SJCRH30 (cell line): ENCODE measurements at regions not wholly inside any gene's neighbourhood (a gene's known extent, or its start where the extent isn't known, plus 50 kb on each side); places are given as distances from the start of the nearest gene placed in this dataset.

Experiments used
- DNase-seq, 2 experiments: peaks; one replicate each; pipeline ENCODE4 v3.0.0-alpha.2; 2015 to 2020
- H3K27ac ChIP-seq: fragments of 250-450 bp; sonication (Bioruptor Pico); 2 replicates; pipeline ENCODE4 v1.5.1; 2020; ENCODE audit warnings: mild to moderate bottlenecking, moderate library complexity
- H3K27me3 ChIP-seq: fragments of 250-450 bp; sonication (Bioruptor Pico); 2 replicates; pipeline ENCODE4 v1.5.1; 2020; ENCODE audit warnings: mild to moderate bottlenecking, moderate library complexity
- H3K36me3 ChIP-seq: fragments of 250-450 bp; sonication (Bioruptor Pico); 2 replicates; pipeline ENCODE4 v1.5.1; 2020; ENCODE audit warnings: mild to moderate bottlenecking, moderate library complexity
- H3K4me1 ChIP-seq: fragments of 250-450 bp; sonication (Bioruptor Pico); 2 replicates; pipeline ENCODE4 v1.5.1; 2020; ENCODE audit warnings: mild to moderate bottlenecking, moderate library complexity
- H3K4me3 ChIP-seq: fragments of 250-450 bp; sonication (Bioruptor Pico); 2 replicates; pipeline ENCODE4 v1.5.1; 2020; ENCODE audit warnings: mild to moderate bottlenecking, moderate library complexity
- H3K9me3 ChIP-seq: fragments of 250-450 bp; sonication (Bioruptor Pico); replicated peaks from 2 replicates; pipeline ENCODE4 v1.5.1; 2020; ENCODE audit warnings: mild to moderate bottlenecking, moderate library complexity

- Histone ChIP-seq H3K4me1 (no peaks in the 10 kb centered on the region), H3K27me3 (peaks cover 4% of the 10 kb centered on the region), H3K9me3 (no peaks in the 10 kb centered on the region), H3K36me3 (no peaks in the 10 kb centered on the region), H3K4me3 (no peak overlapping the region), H3K27ac (no peak overlapping the region)
- no peak for DNase-seq
These were observed 91.3 kb upstream of the GGTLC1 start for GRCh38 chr20:24079661-24080412.

- Histone ChIP-seq H3K4me3 (no peak overlapping the region), H3K4me1 (no peaks in the 10 kb centered on the region), H3K36me3 (no peaks in the 10 kb centered on the region), H3K27ac (no peak overlapping the region), H3K9me3 (no peaks in the 10 kb centered on the region), H3K27me3 (peaks cover 4% of the 10 kb centered on the region; the same call in 1 of the 2 replicates)
- no peak for DNase-seq
These were observed 88.6 kb upstream of the GGTLC1 start for GRCh38 chr20:24077145-24077544.

- no peaks in the 10 kb centered on the region; the same call in 1 of the 2 replicates for H3K36me3 ChIP-seq
- H3K4me1 ChIP-seq: no peaks in the 10 kb centered on the region
- no peaks in the 10 kb centered on the region for H3K9me3 ChIP-seq
- no peak overlapping the region for H3K4me3 ChIP-seq
- no peak overlapping the region for H3K27ac ChIP-seq
- no peak for DNase-seq
- no peaks in the 10 kb centered on the region for H3K27me3 ChIP-seq
These were observed 82.1 kb upstream of the GGTLC1 start for GRCh38 chr20:24070679-24071078.

- H3K4me3 ChIP-seq: no peak overlapping the region
- no peak overlapping the region for H3K27ac ChIP-seq
- no peak for DNase-seq
- H3K36me3 ChIP-seq: no peaks in the 10 kb centered on the region; the same call in 1 of the 2 replicates
- no peaks in the 10 kb centered on the region for H3K9me3 ChIP-seq
- H3K4me1 ChIP-seq: no peaks in the 10 kb centered on the region
- no peaks in the 10 kb centered on the region for H3K27me3 ChIP-seq
These were observed 77.6 kb upstream of the GGTLC1 start for GRCh38 chr20:24066076-24066700.

GRCh38 chr20:24064915-24065314 lies 76.3 kb upstream of the GGTLC1 start:
- no peak for DNase-seq
- H3K27ac ChIP-seq: no peak overlapping the region
- H3K9me3 ChIP-seq: no peaks in the 10 kb centered on the region
- H3K4me1 ChIP-seq: no peaks in the 10 kb centered on the region
- H3K36me3 ChIP-seq: no peaks in the 10 kb centered on the region
- H3K27me3 ChIP-seq: no peaks in the 10 kb centered on the region
- H3K4me3 ChIP-seq: no peak overlapping the region

- Histone ChIP-seq H3K4me1 (no peaks in the 10 kb centered on the region), H3K27ac (no peak overlapping the region), H3K27me3 (no peaks in the 10 kb centered on the region), H3K4me3 (no peak overlapping the region), H3K9me3 (no peaks in the 10 kb centered on the region), H3K36me3 (no peaks in the 10 kb centered on the region)
- no peak for DNase-seq
These were observed 75.5 kb upstream of the GGTLC1 start for GRCh38 chr20:24064092-24064491.

- no peaks in the 10 kb centered on the region for H3K27me3 ChIP-seq
- DNase-seq: no peak
- no peak overlapping the region for H3K27ac ChIP-seq
- no peaks in the 10 kb centered on the region for H3K9me3 ChIP-seq
- no peaks in the 10 kb centered on the region for H3K36me3 ChIP-seq
- H3K4me1 ChIP-seq: no peaks in the 10 kb centered on the region
- no peak overlapping the region for H3K4me3 ChIP-seq
These were observed 74.5 kb upstream of the GGTLC1 start for GRCh38 chr20:24063100-24063499.

- DNase-seq: no peak
- no peak overlapping the region for H3K27ac ChIP-seq
- H3K27me3 ChIP-seq: no peaks in the 10 kb centered on the region
- no peak overlapping the region for H3K4me3 ChIP-seq
- no peaks in the 10 kb centered on the region for H3K4me1 ChIP-seq
- H3K9me3 ChIP-seq: no peaks in the 10 kb centered on the region
- H3K36me3 ChIP-seq: no peaks in the 10 kb centered on the region
These were observed 72.4 kb upstream of the GGTLC1 start for GRCh38 chr20:24060851-24061590.

- Histone ChIP-seq H3K27me3 (no peaks in the 10 kb centered on the region), H3K4me1 (no peaks in the 10 kb centered on the region), H3K36me3 (no peaks in the 10 kb centered on the region), H3K4me3 (no peak overlapping the region), H3K9me3 (no peaks in the 10 kb centered on the region), H3K27ac (no peak overlapping the region)
- DNase-seq: no peak
These were observed 70.6 kb upstream of the GGTLC1 start for GRCh38 chr20:24059174-24059573.

GRCh38 chr20:24056491-24056890 lies 67.9 kb upstream of the GGTLC1 start:
- H3K27me3 ChIP-seq: no peaks in the 10 kb centered on the region
- H3K36me3 ChIP-seq: no peaks in the 10 kb centered on the region
- H3K9me3 ChIP-seq: no peaks in the 10 kb centered on the region
- H3K4me1 ChIP-seq: no peaks in the 10 kb centered on the region
- no peak for DNase-seq
- H3K4me3 ChIP-seq: no peak overlapping the region
- H3K27ac ChIP-seq: no peak overlapping the region

GRCh38 chr20:24052599-24053275 lies 64.2 kb upstream of the GGTLC1 start:
- no peaks in the 10 kb centered on the region for H3K27me3 ChIP-seq
- H3K27ac ChIP-seq: no peak overlapping the region
- H3K36me3 ChIP-seq: no peaks in the 10 kb centered on the region
- DNase-seq: no peak
- no peaks in the 10 kb centered on the region for H3K4me1 ChIP-seq
- no peak overlapping the region for H3K4me3 ChIP-seq
- no peaks in the 10 kb centered on the region for H3K9me3 ChIP-seq

- H3K27ac ChIP-seq: no peak overlapping the region
- no peaks in the 10 kb centered on the region for H3K4me1 ChIP-seq
- H3K9me3 ChIP-seq: no peaks in the 10 kb centered on the region
- no peaks in the 10 kb centered on the region for H3K36me3 ChIP-seq
- DNase-seq: no peak
- H3K4me3 ChIP-seq: no peak overlapping the region
- H3K27me3 ChIP-seq: no peaks in the 10 kb centered on the region; the same call in 1 of the 2 replicates
These were observed 62.6 kb upstream of the GGTLC1 start for GRCh38 chr20:24051160-24051559.

GRCh38 chr20:24050119-24050518 lies 61.5 kb upstream of the GGTLC1 start:
- no peak for DNase-seq
- Histone ChIP-seq H3K36me3 (no peaks in the 10 kb centered on the region), H3K27ac (no peak overlapping the region), H3K4me3 (no peak overlapping the region), H3K4me1 (no peaks in the 10 kb centered on the region), H3K9me3 (no peaks in the 10 kb centered on the region), H3K27me3 (peaks cover 5% of the 10 kb centered on the region; the same call in 1 of the 2 replicates)

GRCh38 chr20:24049081-24049480 lies 60.5 kb upstream of the GGTLC1 start:
- Histone ChIP-seq H3K27me3 (peaks cover 10% of the 10 kb centered on the region; the same call in 1 of the 2 replicates), H3K9me3 (no peaks in the 10 kb centered on the region), H3K36me3 (no peaks in the 10 kb centered on the region), H3K4me1 (no peaks in the 10 kb centered on the region), H3K27ac (no peak overlapping the region), H3K4me3 (no peak overlapping the region)
- DNase-seq: no peak
